Stimulated activated naive CD4-positive, alpha-beta T cell (primary cell): ENCODE measurements at regions not wholly inside any gene's neighbourhood (a gene's known extent, or its start where the extent isn't known, plus 50 kb on each side); places are given as distances from the start of the nearest gene placed in this dataset.

Experiments used
- DNase-seq, 6 experiments: peaks; one replicate each; lab custom pipeline; 2025; lab: John Stamatoyannopoulos, UW

- no peak for DNase-seq
Measured at GRCh38 chr4:55175779-55176231, 50.4 kb upstream of the KDR start.

GRCh38 chr4:55176497-55176896 lies 51.1 kb upstream of the KDR start:
- DNase-seq: no peak

- DNase-seq: no peak
Measured at GRCh38 chr4:55177461-55177860, 52.1 kb upstream of the KDR start.

GRCh38 chr4:55178226-55179005 lies 53.0 kb upstream of the KDR start:
- no peak for DNase-seq

GRCh38 chr4:55181010-55182005 lies 55.9 kb upstream of the KDR start:
- DNase-seq: no peak

- no peak for DNase-seq
Measured at GRCh38 chr4:55183926-55184599, 58.7 kb upstream of the KDR start.

- peak in 3 of 6 experiments; percentile 1 to 14 (median 2) for DNase-seq
Measured at GRCh38 chr4:55184600-55185523, 59.5 kb upstream of the KDR start.

GRCh38 chr4:55186123-55186522 lies 60.7 kb upstream of the KDR start:
- no peak for DNase-seq

- no peak for DNase-seq
Measured at GRCh38 chr4:55186700-55187099, 61.3 kb upstream of the KDR start.

- DNase-seq: no peak
Measured at GRCh38 chr4:55214172-55214571, 88.8 kb upstream of the KDR start.

- no peak for DNase-seq
Measured at GRCh38 chr4:55215087-55215486, 89.7 kb upstream of the KDR start.

GRCh38 chr4:55216863-55217635 lies 91.7 kb upstream of the KDR start:
- no peak for DNase-seq

GRCh38 chr4:55218041-55218440 lies 92.6 kb upstream of the KDR start:
- DNase-seq: no peak

GRCh38 chr4:55237839-55238238 lies 108.2 kb upstream of the SRD5A3 start:
- no peak for DNase-seq

- no peak for DNase-seq
Measured at GRCh38 chr4:55238407-55238806, 107.6 kb upstream of the SRD5A3 start.

GRCh38 chr4:55241461-55241860 lies 104.6 kb upstream of the SRD5A3 start:
- DNase-seq: no peak

GRCh38 chr4:55242506-55242905 lies 103.5 kb upstream of the SRD5A3 start:
- no peak for DNase-seq

- DNase-seq: no peak
Measured at GRCh38 chr4:55247521-55247920, 98.5 kb upstream of the SRD5A3 start.

GRCh38 chr4:55248756-55249155 lies 97.3 kb upstream of the SRD5A3 start:
- no peak for DNase-seq

GRCh38 chr4:55249476-55249875 lies 96.6 kb upstream of the SRD5A3 start:
- DNase-seq: no peak
